IPS-18c (cell line): ENCODE measurements at regions not wholly inside any gene's neighbourhood (a gene's known extent, or its start where the extent isn't known, plus 50 kb on each side); places are given as distances from the start of the nearest gene placed in this dataset.

Source experiments
- H3K4me3 ChIP-seq: 2 replicates; pipeline ENCODE4 v1.7.0; 2013; ENCODE audit warnings: low read depth, mild to moderate bottlenecking, low read length, moderate library complexity; ENCODE audit not compliant: insufficient read depth
- H3K9me3 ChIP-seq: one replicate; pipeline ENCODE4 v1.6.1; 2013; ENCODE audit warnings: mild to moderate bottlenecking, low read length, moderate library complexity; ENCODE audit not compliant: control insufficient read depth, insufficient read depth

- no peaks in the 10 kb centered on the region for H3K9me3 ChIP-seq
- H3K4me3 ChIP-seq: no peak overlapping the region
Observed at GRCh38 chr15:77807611-77808010, 174.9 kb upstream of the LINGO1 start.

- Histone ChIP-seq H3K4me3 (no peak overlapping the region), H3K9me3 (no peaks in the 10 kb centered on the region)
Observed at GRCh38 chr15:77807115-77807514, 174.4 kb upstream of the LINGO1 start.

GRCh38 chr15:77804210-77804609, 171.5 kb upstream of the LINGO1 start:
- Histone ChIP-seq H3K9me3 (no peaks in the 10 kb centered on the region), H3K4me3 (no peak overlapping the region)

- no peaks in the 10 kb centered on the region for H3K9me3 ChIP-seq
- no peak overlapping the region for H3K4me3 ChIP-seq
Observed at GRCh38 chr15:77803487-77803886, 170.8 kb upstream of the LINGO1 start.

GRCh38 chr15:77800305-77800704, 167.6 kb upstream of the LINGO1 start:
- H3K9me3 ChIP-seq: no peaks in the 10 kb centered on the region
- H3K4me3 ChIP-seq: no peak overlapping the region

GRCh38 chr15:77798847-77799246, 166.1 kb upstream of the LINGO1 start:
- H3K4me3 ChIP-seq: no peak overlapping the region
- no peaks in the 10 kb centered on the region for H3K9me3 ChIP-seq

- Histone ChIP-seq H3K9me3 (no peaks in the 10 kb centered on the region), H3K4me3 (no peak overlapping the region)
Observed at GRCh38 chr15:77798151-77798835, 165.6 kb upstream of the LINGO1 start.

- Histone ChIP-seq H3K4me3 (no peak overlapping the region), H3K9me3 (no peaks in the 10 kb centered on the region)
Observed at GRCh38 chr15:77797270-77797669, 164.6 kb upstream of the LINGO1 start.

- no peak overlapping the region for H3K4me3 ChIP-seq
- H3K9me3 ChIP-seq: no peaks in the 10 kb centered on the region
Observed at GRCh38 chr15:77796046-77796729, 163.5 kb upstream of the LINGO1 start.

GRCh38 chr15:77795446-77795845, 162.7 kb upstream of the LINGO1 start:
- no peak overlapping the region for H3K4me3 ChIP-seq
- no peaks in the 10 kb centered on the region for H3K9me3 ChIP-seq

- no peak overlapping the region for H3K4me3 ChIP-seq
Observed at GRCh38 chr15:77791941-77792340, 159.2 kb upstream of the LINGO1 start.

GRCh38 chr15:77790481-77790880, 157.8 kb upstream of the LINGO1 start:
- Histone ChIP-seq H3K9me3 (no peaks in the 10 kb centered on the region), H3K4me3 (no peak overlapping the region)

More at GRCh38 chr15:77791941-77792340, 159.2 kb upstream of the LINGO1 start:
- no peaks in the 10 kb centered on the region for H3K9me3 ChIP-seq

- Histone ChIP-seq H3K9me3 (no peaks in the 10 kb centered on the region), H3K4me3 (no peak overlapping the region)
Observed at GRCh38 chr15:77786956-77787355, 154.2 kb upstream of the LINGO1 start.

GRCh38 chr15:77786181-77786890, 153.6 kb upstream of the LINGO1 start:
- H3K4me3 ChIP-seq: no peak overlapping the region
- no peaks in the 10 kb centered on the region for H3K9me3 ChIP-seq

GRCh38 chr15:77784361-77785292, 151.9 kb upstream of the LINGO1 start:
- no peaks in the 10 kb centered on the region for H3K9me3 ChIP-seq
- H3K4me3 ChIP-seq: no peak overlapping the region; the same call in 1 of the 2 replicates

- H3K9me3 ChIP-seq: no peaks in the 10 kb centered on the region
- no peak overlapping the region for H3K4me3 ChIP-seq
Observed at GRCh38 chr15:77783636-77784035, 150.9 kb upstream of the LINGO1 start.

GRCh38 chr15:77782691-77783090, 150.0 kb upstream of the LINGO1 start:
- Histone ChIP-seq H3K4me3 (no peak overlapping the region), H3K9me3 (no peaks in the 10 kb centered on the region)
